DOHH2 (cell line): ENCODE measurements at regions not wholly inside any gene's neighbourhood (a gene's known extent, or its start where the extent isn't known, plus 50 kb on each side); places are given as distances from the start of the nearest gene placed in this dataset.
"Not testable (repeated sequence)": the region's sequence is repeated elsewhere in the genome, so short reads cannot be mapped to it uniquely, and the experiment has no call there.

Source experiments
- CTCF ChIP-seq: fragments of 200-600 bp; sonication (generic); IDR thresholded peaks from one replicate; pipeline ENCODE4 v1.5.1; 2014; ENCODE audit warnings: antibody characterized with exemption, mild to moderate bottlenecking, low read depth, low read length; ENCODE audit not compliant: poor library complexity, severe bottlenecking
- EZH2phosphoT487 ChIP-seq: fragments of 200-600 bp; sonication (generic); IDR thresholded peaks from 2 replicates; pipeline ENCODE4 v1.6.1; 2017; ENCODE audit warnings: borderline replicate concordance, mild to moderate bottlenecking, antibody characterized with exemption, low read length, moderate library complexity, mixed read lengths

GRCh38 chr13:18870557-18870956 is 311.1 kb downstream of the TUBA3C start:
- TF ChIP-seq CTCF, EZH2phosphoT487: not testable (repeated sequence)
